ENCODE measurements at regions not wholly inside any gene's neighbourhood (a gene's known extent, or its start where the extent isn't known, plus 50 kb on each side); places are given as distances from the start of the nearest gene placed in this dataset.
"Not testable (repeated sequence)": the region's sequence is repeated elsewhere in the genome, so short reads cannot be mapped to it uniquely, and the experiment has no call there.

DNA sequence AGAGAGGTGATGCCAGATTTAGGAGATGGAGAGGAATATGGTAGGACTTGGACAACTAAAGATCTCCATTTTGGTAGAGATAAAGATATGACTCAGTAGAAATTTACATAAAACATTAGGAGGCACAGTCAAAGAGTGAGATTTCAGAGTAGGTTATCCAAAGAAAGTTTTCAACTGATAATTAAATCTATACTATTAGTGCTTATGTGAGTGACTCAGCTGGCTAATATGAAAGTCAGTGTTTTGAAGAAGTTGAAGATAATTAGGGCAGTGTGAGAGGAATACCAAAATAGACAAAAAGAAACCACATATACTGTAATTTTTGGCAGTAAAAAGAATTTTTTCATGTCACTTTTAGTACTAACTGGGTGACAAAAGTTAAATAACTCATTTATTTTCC is 712.8 kb upstream of the HS3ST5 start:
- H3K4me3 ChIP-seq (ENCODE audit: extremely low read depth, insufficient read depth, low read length, poor library complexity, severe bottlenecking): no peak overlapping the region
- no peak overlapping the region for H3K27ac ChIP-seq (ENCODE audit: low read depth, low read length, severe bottlenecking)
- no peaks in the 10 kb centered on the region for H3K4me1 ChIP-seq (ENCODE audit: control insufficient read depth, insufficient read depth, low read length, poor library complexity, severe bottlenecking)
- H3K36me3 ChIP-seq (ENCODE audit: control insufficient read depth, insufficient read depth, low read length): no peaks in the 10 kb centered on the region
- no peaks in the 10 kb centered on the region for H3K9me3 ChIP-seq (ENCODE audit: control insufficient read depth, low read length)

DNA sequence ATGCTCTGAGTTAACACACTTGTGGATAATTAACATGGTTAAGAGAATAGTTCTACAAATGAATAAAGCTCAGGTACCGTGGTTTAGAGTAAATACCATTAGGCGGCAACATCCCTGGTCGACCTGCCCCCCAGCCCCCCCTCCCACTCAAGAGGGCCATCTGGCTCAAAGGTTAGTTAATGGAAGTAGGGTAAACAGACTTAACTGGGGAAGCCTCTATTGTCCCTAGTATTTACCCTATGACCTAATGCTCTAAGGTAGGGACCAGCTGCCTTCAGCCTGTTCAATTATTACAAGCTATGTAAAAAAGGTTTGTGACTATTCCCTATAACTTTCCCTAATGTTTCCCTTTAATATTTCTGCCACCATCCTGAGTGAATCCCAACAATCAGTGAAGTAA is 711.4 kb upstream of the HS3ST5 start:
- H3K27ac ChIP-seq (ENCODE audit: low read depth, low read length, severe bottlenecking); H3K36me3 ChIP-seq (ENCODE audit: control insufficient read depth, insufficient read depth, low read length); H3K9me3 ChIP-seq (ENCODE audit: control insufficient read depth, low read length); H3K4me1 ChIP-seq (ENCODE audit: control insufficient read depth, insufficient read depth, low read length, poor library complexity, severe bottlenecking); H3K4me3 ChIP-seq (ENCODE audit: extremely low read depth, insufficient read depth, low read length, poor library complexity, severe bottlenecking): not testable (repeated sequence)
- WGBS, 2 experiments (ENCODE audit: insufficient coverage in 2 of 2): no CpG with 5 or more reads among the region's 3 CpGs

GRCh38 chr6:115053169-115053860 is 710.5 kb upstream of the HS3ST5 start:
- H3K4me3 ChIP-seq (ENCODE audit: extremely low read depth, insufficient read depth, low read length, poor library complexity, severe bottlenecking): no peak overlapping the region
- H3K27ac ChIP-seq (ENCODE audit: low read depth, low read length, severe bottlenecking): no peak overlapping the region
- no peaks in the 10 kb centered on the region for H3K36me3 ChIP-seq (ENCODE audit: control insufficient read depth, insufficient read depth, low read length)
- H3K4me1 ChIP-seq (ENCODE audit: control insufficient read depth, insufficient read depth, low read length, poor library complexity, severe bottlenecking): no peaks in the 10 kb centered on the region
- 100% methylated on average over 1 of the region's 3 CpGs; no CpG with 5 or more reads in 1 of the 2 experiments for WGBS, 2 experiments (ENCODE audit: insufficient coverage in 2 of 2)
- H3K9me3 ChIP-seq (ENCODE audit: control insufficient read depth, low read length): no peaks in the 10 kb centered on the region

DNA sequence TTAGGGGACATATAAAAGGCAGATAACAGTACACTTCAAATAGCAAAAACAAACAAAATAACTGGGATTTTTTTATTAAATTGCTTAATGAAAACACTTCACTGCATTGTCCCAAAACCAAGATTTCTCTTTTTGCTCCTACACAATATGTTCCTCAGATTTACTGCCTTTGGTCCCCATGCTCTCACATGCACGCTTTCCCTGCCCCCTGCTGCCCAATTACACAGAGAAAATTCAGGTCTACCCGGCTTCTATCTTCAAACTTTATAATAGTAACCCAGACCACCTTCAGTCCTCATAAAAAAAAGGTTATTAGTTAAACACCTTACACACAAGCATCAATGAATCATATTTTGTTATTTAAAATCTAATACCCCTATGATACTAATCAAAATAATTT is 673.8 kb upstream of the HS3ST5 start:
- Histone ChIP-seq H3K27ac (ENCODE audit: low read depth, low read length, severe bottlenecking) (no peak overlapping the region), H3K9me3 (ENCODE audit: control insufficient read depth, low read length) (no peaks in the 10 kb centered on the region), H3K36me3 (ENCODE audit: control insufficient read depth, insufficient read depth, low read length) (no peaks in the 10 kb centered on the region), H3K4me3 (ENCODE audit: extremely low read depth, insufficient read depth, low read length, poor library complexity, severe bottlenecking) (no peak overlapping the region), H3K4me1 (ENCODE audit: control insufficient read depth, insufficient read depth, low read length, poor library complexity, severe bottlenecking) (no peaks in the 10 kb centered on the region)
- 73 to 89% methylated on average over 1 to 2 of the region's 2 CpGs for WGBS, 2 experiments (ENCODE audit: insufficient coverage in 2 of 2)

DNA sequence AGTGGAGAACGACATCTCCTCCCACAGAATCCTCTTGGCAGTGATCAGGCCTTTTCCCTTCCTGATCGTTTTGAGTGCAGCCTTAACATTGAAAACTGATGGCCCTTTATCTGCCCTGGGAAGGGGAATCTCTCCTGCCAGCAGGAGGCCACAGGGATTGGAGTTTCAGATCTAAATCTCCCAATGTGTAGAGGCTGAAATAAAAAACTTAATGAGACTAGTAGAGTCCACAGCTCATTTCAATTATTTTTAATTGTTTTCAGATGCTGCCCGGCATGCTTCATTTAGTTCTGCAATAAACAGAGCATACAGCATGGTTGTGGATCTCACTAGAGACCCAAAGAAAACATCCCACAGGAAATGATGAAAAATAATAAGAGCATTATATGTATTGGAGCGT is 662.2 kb upstream of the HS3ST5 start:
- no peaks in the 10 kb centered on the region for H3K9me3 ChIP-seq (ENCODE audit: control insufficient read depth, low read length)
- no peaks in the 10 kb centered on the region for H3K4me1 ChIP-seq (ENCODE audit: control insufficient read depth, insufficient read depth, low read length, poor library complexity, severe bottlenecking)
- 20 to 60% methylated on average over 1 to 3 of the region's 4 CpGs for WGBS, 2 experiments (ENCODE audit: insufficient coverage in 2 of 2)
- no peak overlapping the region for H3K27ac ChIP-seq (ENCODE audit: low read depth, low read length, severe bottlenecking)
- no peaks in the 10 kb centered on the region for H3K36me3 ChIP-seq (ENCODE audit: control insufficient read depth, insufficient read depth, low read length)
- no peak overlapping the region for H3K4me3 ChIP-seq (ENCODE audit: extremely low read depth, insufficient read depth, low read length, poor library complexity, severe bottlenecking)

DNA sequence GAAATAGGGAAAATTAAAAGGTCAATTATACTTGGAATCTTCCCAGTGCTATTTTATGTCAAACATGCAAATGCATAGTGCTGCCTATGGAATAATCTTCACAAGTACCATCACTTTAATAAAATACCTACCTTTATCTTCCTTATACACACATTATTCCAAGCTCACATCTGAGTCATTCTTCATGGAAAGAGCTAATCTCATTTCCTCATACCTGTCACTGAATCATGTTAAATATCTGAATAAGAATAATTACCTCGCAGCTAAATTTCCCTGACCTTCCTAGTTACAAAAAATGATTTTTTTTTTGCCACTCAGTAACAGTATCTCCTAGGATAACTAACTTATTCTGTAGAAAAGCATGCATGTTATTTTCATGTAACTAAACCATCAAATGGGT is 661.4 kb upstream of the HS3ST5 start:
- Histone ChIP-seq H3K4me1 (ENCODE audit: control insufficient read depth, insufficient read depth, low read length, poor library complexity, severe bottlenecking) (no peaks in the 10 kb centered on the region), H3K27ac (ENCODE audit: low read depth, low read length, severe bottlenecking) (no peak overlapping the region), H3K9me3 (ENCODE audit: control insufficient read depth, low read length) (no peaks in the 10 kb centered on the region), H3K36me3 (ENCODE audit: control insufficient read depth, insufficient read depth, low read length) (no peaks in the 10 kb centered on the region), H3K4me3 (ENCODE audit: extremely low read depth, insufficient read depth, low read length, poor library complexity, severe bottlenecking) (no peak overlapping the region)
- WGBS, 2 experiments (ENCODE audit: insufficient coverage in 2 of 2): no CpG with 5 or more reads among the region's 1 CpG

GRCh38 chr6:115001731-115002350 is 659.0 kb upstream of the HS3ST5 start:
- no peak overlapping the region for H3K4me3 ChIP-seq (ENCODE audit: extremely low read depth, insufficient read depth, low read length, poor library complexity, severe bottlenecking)
- H3K9me3 ChIP-seq (ENCODE audit: control insufficient read depth, low read length): no peaks in the 10 kb centered on the region
- 93% methylated on average over 6 to 8 of the region's 8 CpGs for WGBS, 2 experiments (ENCODE audit: insufficient coverage in 2 of 2)
- H3K27ac ChIP-seq (ENCODE audit: low read depth, low read length, severe bottlenecking): no peak overlapping the region
- no peaks in the 10 kb centered on the region for H3K36me3 ChIP-seq (ENCODE audit: control insufficient read depth, insufficient read depth, low read length)
- no peaks in the 10 kb centered on the region for H3K4me1 ChIP-seq (ENCODE audit: control insufficient read depth, insufficient read depth, low read length, poor library complexity, severe bottlenecking)

DNA sequence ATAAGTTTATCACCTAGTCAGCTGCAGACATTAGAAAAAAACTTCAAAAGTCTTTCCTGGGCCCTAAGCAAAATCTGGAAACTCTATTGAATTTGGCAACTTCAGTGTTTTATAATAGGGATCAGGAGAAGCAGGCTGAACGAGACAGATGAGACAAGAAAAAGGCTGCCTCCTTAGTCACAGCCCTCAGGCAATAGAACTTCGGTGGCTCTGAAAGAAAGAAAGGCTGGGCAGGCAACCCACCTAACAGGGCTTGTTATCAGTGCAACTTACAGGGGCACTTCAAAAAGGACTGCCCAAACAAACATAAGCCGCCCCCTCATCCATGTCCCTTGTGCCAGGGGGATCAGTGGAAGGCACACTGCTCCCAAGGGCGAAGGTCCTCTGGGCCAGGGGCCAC is 657.9 kb upstream of the HS3ST5 start:
- no peak overlapping the region for H3K4me3 ChIP-seq (ENCODE audit: extremely low read depth, insufficient read depth, low read length, poor library complexity, severe bottlenecking)
- H3K9me3 ChIP-seq (ENCODE audit: control insufficient read depth, low read length): no peaks in the 10 kb centered on the region
- no peaks in the 10 kb centered on the region for H3K36me3 ChIP-seq (ENCODE audit: control insufficient read depth, insufficient read depth, low read length)
- no peak overlapping the region for H3K27ac ChIP-seq (ENCODE audit: low read depth, low read length, severe bottlenecking)
- WGBS, 2 experiments (ENCODE audit: insufficient coverage in 2 of 2): 76 to 78% methylated on average over 2 to 4 of the region's 4 CpGs
- no peaks in the 10 kb centered on the region for H3K4me1 ChIP-seq (ENCODE audit: control insufficient read depth, insufficient read depth, low read length, poor library complexity, severe bottlenecking)

DNA sequence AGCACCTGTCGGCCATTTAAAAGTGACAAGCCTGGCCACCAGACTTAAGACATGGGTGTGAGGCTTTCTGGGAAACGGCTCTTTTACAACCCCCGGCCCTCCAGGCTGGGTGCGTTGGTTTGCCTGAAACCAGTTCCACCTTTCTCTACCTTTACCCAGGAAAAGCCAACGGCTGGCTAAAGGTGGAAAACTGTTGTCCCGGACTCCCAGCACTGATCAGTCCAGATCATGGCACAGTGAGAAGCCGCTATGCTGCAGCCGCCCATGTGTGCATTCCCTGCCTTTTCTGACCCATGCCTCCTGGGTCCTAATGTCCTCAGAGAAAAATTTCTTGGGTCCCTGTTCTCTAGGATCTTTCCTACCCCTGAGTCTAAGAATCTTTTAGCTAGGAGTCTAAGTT is 655.7 kb upstream of the HS3ST5 start:
- no peaks in the 10 kb centered on the region for H3K4me1 ChIP-seq (ENCODE audit: control insufficient read depth, insufficient read depth, low read length, poor library complexity, severe bottlenecking)
- H3K36me3 ChIP-seq (ENCODE audit: control insufficient read depth, insufficient read depth, low read length): no peaks in the 10 kb centered on the region
- 92 to 94% methylated on average over 8 of the region's 8 CpGs for WGBS, 2 experiments (ENCODE audit: insufficient coverage in 2 of 2)
- H3K9me3 ChIP-seq (ENCODE audit: control insufficient read depth, low read length): no peaks in the 10 kb centered on the region
- H3K4me3 ChIP-seq (ENCODE audit: extremely low read depth, insufficient read depth, low read length, poor library complexity, severe bottlenecking): no peak overlapping the region
- no peak overlapping the region for H3K27ac ChIP-seq (ENCODE audit: low read depth, low read length, severe bottlenecking)

DNA sequence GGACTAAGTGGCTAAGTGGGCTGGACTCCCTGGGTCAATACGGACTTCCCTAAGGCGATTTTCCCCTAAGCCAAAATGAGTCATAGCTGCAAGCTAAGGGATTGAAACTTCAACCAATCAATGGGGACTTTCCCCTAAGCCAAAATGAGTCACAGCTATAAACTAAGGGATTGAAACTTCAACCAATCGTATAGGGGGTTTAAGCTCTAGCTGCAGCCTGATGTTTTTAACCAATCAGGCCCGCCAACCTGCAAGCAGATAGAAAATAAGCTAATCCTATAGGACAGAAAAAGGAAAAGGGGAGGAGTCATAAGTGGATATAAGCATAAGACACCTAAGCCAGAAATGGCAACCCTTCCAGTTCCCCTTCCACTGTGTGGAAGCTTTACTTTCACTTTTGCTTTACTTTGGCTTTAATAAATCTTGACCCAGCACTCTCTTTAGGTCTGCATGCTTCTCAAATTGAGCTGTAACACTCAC is 655.0 kb upstream of the HS3ST5 start:
- no peaks in the 10 kb centered on the region for H3K36me3 ChIP-seq (ENCODE audit: control insufficient read depth, insufficient read depth, low read length)
- H3K4me1 ChIP-seq (ENCODE audit: control insufficient read depth, insufficient read depth, low read length, poor library complexity, severe bottlenecking): no peaks in the 10 kb centered on the region
- no peak overlapping the region for H3K4me3 ChIP-seq (ENCODE audit: extremely low read depth, insufficient read depth, low read length, poor library complexity, severe bottlenecking)
- 80 to 100% methylated on average over 2 of the region's 4 CpGs for WGBS, 2 experiments (ENCODE audit: insufficient coverage in 2 of 2)
- no peaks in the 10 kb centered on the region for H3K9me3 ChIP-seq (ENCODE audit: control insufficient read depth, low read length)
- H3K27ac ChIP-seq (ENCODE audit: low read depth, low read length, severe bottlenecking): no peak overlapping the region

GRCh38 chr6:114995526-114995925 is 652.7 kb upstream of the HS3ST5 start:
- no peak overlapping the region for H3K4me3 ChIP-seq (ENCODE audit: extremely low read depth, insufficient read depth, low read length, poor library complexity, severe bottlenecking)
- no peaks in the 10 kb centered on the region for H3K36me3 ChIP-seq (ENCODE audit: control insufficient read depth, insufficient read depth, low read length)
- no peaks in the 10 kb centered on the region for H3K9me3 ChIP-seq (ENCODE audit: control insufficient read depth, low read length)
- H3K4me1 ChIP-seq (ENCODE audit: control insufficient read depth, insufficient read depth, low read length, poor library complexity, severe bottlenecking): no peaks in the 10 kb centered on the region
- no peak overlapping the region for H3K27ac ChIP-seq (ENCODE audit: low read depth, low read length, severe bottlenecking)

Measured in mesodermal cell (in vitro differentiated cells).